ENCODE measurements at regions not wholly inside any gene's neighbourhood (a gene's known extent, or its start where the extent isn't known, plus 50 kb on each side); places are given as distances from the start of the nearest gene placed in this dataset.

GRCh38 chr7:34365011-34365410 is 293.0 kb upstream of the NPSR1 start:
- H3K4me1 ChIP-seq: no peaks in the 10 kb centered on the region
- no TSS peak for BruUV-seq (replicated peaks)
- Mint-ChIP-seq H3K36me3 (ENCODE audit: insufficient read depth, unreplicated experiment) (no peaks in the 10 kb centered on the region), H3K9me3 (ENCODE audit: unreplicated experiment) (no peaks in the 10 kb centered on the region), H3K4me3 (ENCODE audit: unreplicated experiment) (no peak overlapping the region), H3K27ac (ENCODE audit: unreplicated experiment) (no peak overlapping the region), H3K27me3 (ENCODE audit: insufficient read depth, unreplicated experiment) (peaks cover 4% of the 10 kb centered on the region), H3K4me1 (ENCODE audit: low read depth, unreplicated experiment) (no peaks in the 10 kb centered on the region)
- no peak for DNase-seq
- intact Hi-C loops (cut with micrococcal nuclease; ENCODE audit: unreplicated experiment): no loop called here
- H3K36me3 ChIP-seq (ENCODE audit: control insufficient read depth, insufficient read depth, low read length): no peaks in the 10 kb centered on the region
- no peak for TF ChIP-seq CTCF (IDR thresholded peaks at IDR 0.05; ENCODE audit: insufficient read depth in 1 of 2, low read depth in 1 of 2, low read length in 1 of 2, severe bottlenecking in 1 of 2, unreplicated experiment in 1 of 2)
- H3K27me3 ChIP-seq (replicated peaks; ENCODE audit: control insufficient read depth, insufficient read depth, low read length): no peaks in the 10 kb centered on the region
- H3K4me3 ChIP-seq (ENCODE audit: low read depth, low read length): no peak overlapping the region
- ChIA-PET CTCF (no interaction called here), POLR2A (no interaction called here)
- no peaks in the 10 kb centered on the region for H3K9me3 ChIP-seq

- H3K27ac Mint-ChIP-seq (ENCODE audit: unreplicated experiment): no peak overlapping the region
- Histone ChIP-seq H3K4me3 (ENCODE audit: low read depth, low read length) (no peak overlapping the region), H3K4me1 (no peaks in the 10 kb centered on the region), H3K36me3 (ENCODE audit: control insufficient read depth, insufficient read depth, low read length) (no peaks in the 10 kb centered on the region), H3K9me3 (no peaks in the 10 kb centered on the region), H3K27me3 (replicated peaks; ENCODE audit: control insufficient read depth, insufficient read depth, low read length) (no peaks in the 10 kb centered on the region)
- H3K36me3 Mint-ChIP-seq (ENCODE audit: insufficient read depth, unreplicated experiment): no peaks in the 10 kb centered on the region
- POLR2A ChIA-PET: no interaction called here
- no peaks in the 10 kb centered on the region for H3K9me3 Mint-ChIP-seq (ENCODE audit: unreplicated experiment)
- DNase-seq: no peak
- TF ChIP-seq CTCF (IDR thresholded peaks at IDR 0.05; ENCODE audit: insufficient read depth in 1 of 2, low read depth in 1 of 2, low read length in 1 of 2, severe bottlenecking in 1 of 2, unreplicated experiment in 1 of 2): no peak
- H3K4me3 Mint-ChIP-seq (ENCODE audit: unreplicated experiment): no peak overlapping the region
- H3K4me1 Mint-ChIP-seq (ENCODE audit: low read depth, unreplicated experiment): no peaks in the 10 kb centered on the region
- no TSS peak for BruUV-seq (replicated peaks)
- CTCF ChIA-PET: no interaction called here
- intact Hi-C loops (cut with micrococcal nuclease; ENCODE audit: unreplicated experiment): no loop called here
- peaks cover 4% of the 10 kb centered on the region for H3K27me3 Mint-ChIP-seq (ENCODE audit: insufficient read depth, unreplicated experiment)
These were observed 292.4 kb upstream of the NPSR1 start for GRCh38 chr7:34365611-34366010.

GRCh38 chr7:34371922-34372321 is 286.1 kb upstream of the NPSR1 start:
- Mint-ChIP-seq H3K27ac (ENCODE audit: unreplicated experiment) (no peak overlapping the region), H3K36me3 (ENCODE audit: insufficient read depth, unreplicated experiment) (no peaks in the 10 kb centered on the region), H3K9me3 (ENCODE audit: unreplicated experiment) (no peaks in the 10 kb centered on the region), H3K27me3 (ENCODE audit: insufficient read depth, unreplicated experiment) (no peaks in the 10 kb centered on the region), H3K4me3 (ENCODE audit: unreplicated experiment) (no peak overlapping the region), H3K4me1 (ENCODE audit: low read depth, unreplicated experiment) (no peaks in the 10 kb centered on the region)
- no peak for TF ChIP-seq CTCF (IDR thresholded peaks at IDR 0.05; ENCODE audit: insufficient read depth in 1 of 2, low read depth in 1 of 2, low read length in 1 of 2, severe bottlenecking in 1 of 2, unreplicated experiment in 1 of 2)
- CTCF ChIA-PET: no interaction called here
- H3K36me3 ChIP-seq (ENCODE audit: control insufficient read depth, insufficient read depth, low read length): no peaks in the 10 kb centered on the region
- H3K4me1 ChIP-seq: no peaks in the 10 kb centered on the region
- H3K27me3 ChIP-seq (replicated peaks; ENCODE audit: control insufficient read depth, insufficient read depth, low read length): no peaks in the 10 kb centered on the region
- no TSS peak for BruUV-seq (replicated peaks)
- POLR2A ChIA-PET: no interaction called here
- no peaks in the 10 kb centered on the region for H3K9me3 ChIP-seq
- H3K4me3 ChIP-seq (ENCODE audit: low read depth, low read length): no peak overlapping the region
- intact Hi-C loops (cut with micrococcal nuclease; ENCODE audit: unreplicated experiment): no loop called here
- no peak for DNase-seq
